ENCODE measurements at regions not wholly inside any gene's neighbourhood (a gene's known extent, or its start where the extent isn't known, plus 50 kb on each side); places are given as distances from the start of the nearest gene placed in this dataset.
"Not testable (repeated sequence)": the region's sequence is repeated elsewhere in the genome, so short reads cannot be mapped to it uniquely, and the experiment has no call there.

DNA sequence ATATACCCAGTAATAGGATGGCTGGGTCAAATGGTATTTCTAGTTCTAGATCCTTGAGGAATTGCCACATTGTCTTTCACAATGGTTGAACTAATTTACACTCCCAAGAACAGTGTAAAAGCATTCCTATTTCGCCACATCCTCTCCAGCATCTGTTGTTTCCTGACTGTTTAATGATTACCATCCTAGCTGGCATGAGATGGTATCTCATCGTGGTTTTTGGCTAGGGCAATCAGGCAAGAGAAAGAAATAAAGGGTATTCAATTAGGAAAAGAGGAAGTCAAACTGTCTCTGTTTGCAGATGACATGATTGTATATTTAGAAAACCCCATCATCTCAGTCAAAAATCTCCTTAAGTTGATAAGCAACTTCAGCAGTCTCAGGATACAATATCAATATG is 364.5 kb upstream of the DPYD start:
- H3K9me3 ChIP-seq (ENCODE audit: control insufficient read depth, low read depth, low read length); H3K27me3 ChIP-seq (ENCODE audit: control insufficient read depth, insufficient read depth, low read length); H3K36me3 ChIP-seq (ENCODE audit: control insufficient read depth, low read depth, low read length); H3K4me1 ChIP-seq (ENCODE audit: control insufficient read depth, low read depth, low read length); H3K4me3 ChIP-seq (ENCODE audit: low read length); H3K27ac ChIP-seq (ENCODE audit: low read length); H3K9ac ChIP-seq (ENCODE audit: low read length): not testable (repeated sequence)

DNA sequence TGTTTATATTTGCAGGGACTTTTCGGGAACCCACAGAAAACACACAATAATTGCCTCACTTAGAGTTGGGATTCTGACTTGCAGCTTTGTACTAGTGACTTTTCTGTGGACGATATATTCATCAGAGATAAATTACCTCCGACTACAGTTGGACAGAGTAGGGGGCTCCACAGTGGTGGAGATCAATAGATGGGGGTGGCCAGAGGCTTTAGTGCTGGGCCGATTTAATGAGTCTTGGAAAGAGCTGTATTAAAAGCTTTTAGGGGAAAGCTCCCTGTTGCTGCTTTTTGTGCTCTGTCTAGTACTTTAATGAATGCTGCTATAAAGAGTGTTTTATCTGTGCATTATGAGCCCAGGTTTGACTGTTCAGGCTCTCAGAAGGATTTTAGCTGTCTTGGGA is 359.2 kb upstream of the DPYD start:
- no peak overlapping the region for H3K9ac ChIP-seq (ENCODE audit: low read length)
- no peak overlapping the region for H3K27ac ChIP-seq (ENCODE audit: low read length)
- no peak overlapping the region for H3K4me3 ChIP-seq (ENCODE audit: low read length)
- H3K36me3 ChIP-seq (ENCODE audit: control insufficient read depth, low read depth, low read length) = no peaks in the 10 kb centered on the region
- H3K27me3 ChIP-seq (ENCODE audit: control insufficient read depth, insufficient read depth, low read length) = no peaks in the 10 kb centered on the region
- peaks cover 23% of the 10 kb centered on the region for H3K4me1 ChIP-seq (ENCODE audit: control insufficient read depth, low read depth, low read length)
- H3K9me3 ChIP-seq (ENCODE audit: control insufficient read depth, low read depth, low read length) = no peaks in the 10 kb centered on the region

GRCh38 chr1:98278055-98278454 is 357.2 kb upstream of the DPYD start:
- Histone ChIP-seq H3K27me3 (ENCODE audit: control insufficient read depth, insufficient read depth, low read length) (no peaks in the 10 kb centered on the region), H3K4me1 (ENCODE audit: control insufficient read depth, low read depth, low read length) (peaks cover 23% of the 10 kb centered on the region), H3K4me3 (ENCODE audit: low read length) (no peak overlapping the region), H3K9me3 (ENCODE audit: control insufficient read depth, low read depth, low read length) (no peaks in the 10 kb centered on the region), H3K9ac (ENCODE audit: low read length) (no peak overlapping the region), H3K27ac (ENCODE audit: low read length) (no peak overlapping the region), H3K36me3 (ENCODE audit: control insufficient read depth, low read depth, low read length) (no peaks in the 10 kb centered on the region)

DNA sequence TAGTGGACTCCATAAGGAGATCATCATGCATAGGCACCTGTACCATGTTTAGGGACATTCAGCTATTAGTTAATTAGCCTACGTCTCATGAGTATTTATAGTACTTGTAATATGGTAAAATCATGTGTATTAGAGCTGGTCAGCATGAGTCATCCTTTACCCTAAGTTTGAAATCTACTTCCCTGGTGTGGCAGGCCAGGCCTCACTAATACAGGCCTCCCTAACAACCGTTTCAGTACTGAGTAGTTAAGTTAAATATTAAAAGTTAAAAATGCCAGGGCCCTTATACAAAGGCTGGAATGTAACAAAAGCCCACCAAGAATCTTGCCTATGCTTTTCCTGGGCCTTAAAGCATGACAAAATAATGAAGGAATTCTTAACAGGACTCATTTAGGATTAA is 356.3 kb upstream of the DPYD start:
- Histone ChIP-seq H3K4me1 (ENCODE audit: control insufficient read depth, low read depth, low read length) (peaks cover 23% of the 10 kb centered on the region), H3K9me3 (ENCODE audit: control insufficient read depth, low read depth, low read length) (no peaks in the 10 kb centered on the region), H3K4me3 (ENCODE audit: low read length) (no peak overlapping the region), H3K9ac (ENCODE audit: low read length) (no peak overlapping the region), H3K36me3 (ENCODE audit: control insufficient read depth, low read depth, low read length) (no peaks in the 10 kb centered on the region), H3K27ac (ENCODE audit: low read length) (no peak overlapping the region), H3K27me3 (ENCODE audit: control insufficient read depth, insufficient read depth, low read length) (no peaks in the 10 kb centered on the region)

DNA sequence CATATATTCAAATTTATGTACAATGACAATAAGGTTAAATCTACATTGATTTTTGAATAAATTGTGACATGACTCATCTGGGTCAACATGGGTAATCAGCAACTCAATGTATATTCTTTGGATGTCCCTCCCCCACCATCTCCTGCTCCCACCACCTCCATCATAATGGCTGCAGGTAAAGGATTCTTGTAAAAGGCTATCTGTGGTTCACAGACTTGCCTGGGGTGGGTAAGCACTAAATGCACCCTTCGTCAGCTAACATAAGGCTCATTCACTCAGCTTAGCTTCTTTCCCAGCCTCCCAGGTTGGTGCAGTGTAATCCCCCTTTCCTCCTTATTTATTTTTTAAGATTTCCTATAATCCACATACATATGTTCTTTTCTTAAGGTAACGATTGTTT is 355.7 kb upstream of the DPYD start:
- no peak overlapping the region for H3K27ac ChIP-seq (ENCODE audit: low read length)
- H3K9ac ChIP-seq (ENCODE audit: low read length) = no peak overlapping the region

GRCh38 chr1:98268316-98268715 is 347.5 kb upstream of the DPYD start:
- Histone ChIP-seq H3K36me3 (ENCODE audit: control insufficient read depth, low read depth, low read length) (no peaks in the 10 kb centered on the region), H3K9ac (ENCODE audit: low read length) (no peak overlapping the region), H3K27ac (ENCODE audit: low read length) (no peak overlapping the region), H3K9me3 (ENCODE audit: control insufficient read depth, low read depth, low read length) (no peaks in the 10 kb centered on the region), H3K4me1 (ENCODE audit: control insufficient read depth, low read depth, low read length) (no peaks in the 10 kb centered on the region), H3K4me3 (ENCODE audit: low read length) (no peak overlapping the region), H3K27me3 (ENCODE audit: control insufficient read depth, insufficient read depth, low read length) (no peaks in the 10 kb centered on the region)

More for the DNA sequence above, 355.7 kb upstream of the DPYD start:
- no peaks in the 10 kb centered on the region for H3K36me3 ChIP-seq (ENCODE audit: control insufficient read depth, low read depth, low read length)
- no peaks in the 10 kb centered on the region for H3K27me3 ChIP-seq (ENCODE audit: control insufficient read depth, insufficient read depth, low read length)
- no peaks in the 10 kb centered on the region for H3K9me3 ChIP-seq (ENCODE audit: control insufficient read depth, low read depth, low read length)
- H3K4me1 ChIP-seq (ENCODE audit: control insufficient read depth, low read depth, low read length) = peaks cover 23% of the 10 kb centered on the region
- no peak overlapping the region for H3K4me3 ChIP-seq (ENCODE audit: low read length)

DNA sequence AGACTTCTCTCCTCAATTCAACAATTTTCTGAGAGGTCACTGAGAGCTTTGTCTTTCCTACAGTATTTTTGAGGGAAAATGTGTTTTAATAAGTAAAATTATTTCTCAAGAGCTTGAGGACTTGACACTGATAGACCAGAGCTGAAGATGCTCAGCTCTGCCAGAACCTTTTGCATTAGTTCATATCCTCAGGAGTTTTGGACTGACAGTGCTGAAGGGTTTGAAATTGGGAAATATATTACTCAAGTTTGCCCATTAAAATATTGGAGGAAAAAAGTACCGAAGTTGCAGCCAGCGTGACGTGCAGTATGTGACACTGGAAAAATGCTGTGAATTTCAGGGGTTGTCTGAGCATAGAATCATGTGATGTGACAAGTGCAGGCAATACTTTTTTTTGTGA is 346.6 kb upstream of the DPYD start:
- H3K9ac ChIP-seq (ENCODE audit: low read length) = no peak overlapping the region
- H3K9me3 ChIP-seq (ENCODE audit: control insufficient read depth, low read depth, low read length) = no peaks in the 10 kb centered on the region
- H3K36me3 ChIP-seq (ENCODE audit: control insufficient read depth, low read depth, low read length) = no peaks in the 10 kb centered on the region
- H3K4me1 ChIP-seq (ENCODE audit: control insufficient read depth, low read depth, low read length) = no peaks in the 10 kb centered on the region
- H3K4me3 ChIP-seq (ENCODE audit: low read length) = no peak overlapping the region
- no peak overlapping the region for H3K27ac ChIP-seq (ENCODE audit: low read length)
- no peaks in the 10 kb centered on the region for H3K27me3 ChIP-seq (ENCODE audit: control insufficient read depth, insufficient read depth, low read length)

- H3K27ac ChIP-seq (ENCODE audit: low read length) = no peak overlapping the region
- no peak overlapping the region for H3K9ac ChIP-seq (ENCODE audit: low read length)
- H3K4me3 ChIP-seq (ENCODE audit: low read length) = no peak overlapping the region
- no peaks in the 10 kb centered on the region for H3K36me3 ChIP-seq (ENCODE audit: control insufficient read depth, low read depth, low read length)
- no peaks in the 10 kb centered on the region for H3K27me3 ChIP-seq (ENCODE audit: control insufficient read depth, insufficient read depth, low read length)
- H3K4me1 ChIP-seq (ENCODE audit: control insufficient read depth, low read depth, low read length) = no peaks in the 10 kb centered on the region
- no peaks in the 10 kb centered on the region for H3K9me3 ChIP-seq (ENCODE audit: control insufficient read depth, low read depth, low read length)
Observed at GRCh38 chr1:98264727-98265126, 343.9 kb upstream of the DPYD start.

DNA sequence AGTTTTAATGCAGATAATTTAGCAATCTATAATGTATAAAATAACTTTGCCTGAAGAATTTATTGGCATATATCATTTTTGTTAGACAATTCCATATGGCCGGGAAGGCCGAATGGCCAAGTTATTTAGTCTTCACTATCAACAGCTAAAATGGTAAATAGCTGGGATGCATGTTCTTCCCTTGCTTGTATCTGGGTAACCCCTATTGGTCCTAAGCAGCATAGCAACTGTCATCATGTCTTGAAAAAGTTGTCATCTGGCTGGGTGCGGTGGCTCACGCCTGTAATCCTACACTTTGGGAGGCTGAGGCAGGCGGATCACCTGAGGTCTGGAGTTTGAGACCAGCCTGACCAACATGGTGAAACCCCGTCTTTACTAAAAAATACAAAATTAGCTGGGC is 340.0 kb upstream of the DPYD start:
- Histone ChIP-seq H3K9ac (ENCODE audit: low read length) (no peak overlapping the region), H3K4me3 (ENCODE audit: low read length) (no peak overlapping the region), H3K9me3 (ENCODE audit: control insufficient read depth, low read depth, low read length) (no peaks in the 10 kb centered on the region), H3K4me1 (ENCODE audit: control insufficient read depth, low read depth, low read length) (no peaks in the 10 kb centered on the region), H3K27ac (ENCODE audit: low read length) (no peak overlapping the region), H3K36me3 (ENCODE audit: control insufficient read depth, low read depth, low read length) (no peaks in the 10 kb centered on the region), H3K27me3 (ENCODE audit: control insufficient read depth, insufficient read depth, low read length) (no peaks in the 10 kb centered on the region)

DNA sequence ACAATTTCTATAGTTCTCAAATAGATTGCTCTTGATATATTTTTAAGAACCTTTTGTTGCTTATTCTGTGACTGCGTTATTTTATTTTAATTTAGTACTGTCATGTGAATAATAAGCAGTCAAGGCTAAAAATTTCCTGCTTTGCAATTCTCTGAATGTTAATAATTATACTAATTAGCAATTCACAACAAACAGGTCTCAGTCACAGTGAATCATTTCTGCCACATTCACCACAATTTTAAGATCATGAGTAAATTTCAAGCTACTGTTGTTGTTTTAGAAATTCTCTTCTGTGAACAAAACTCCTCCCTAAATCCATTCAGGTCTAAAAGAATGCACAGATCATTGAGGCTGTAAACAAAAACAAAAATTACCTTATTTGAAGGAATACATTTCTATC is 339.6 kb upstream of the DPYD start:
- H3K9me3 ChIP-seq (ENCODE audit: control insufficient read depth, low read depth, low read length) = no peaks in the 10 kb centered on the region
- H3K27me3 ChIP-seq (ENCODE audit: control insufficient read depth, insufficient read depth, low read length) = no peaks in the 10 kb centered on the region
- H3K9ac ChIP-seq (ENCODE audit: low read length) = no peak overlapping the region
- H3K4me3 ChIP-seq (ENCODE audit: low read length) = no peak overlapping the region
- H3K36me3 ChIP-seq (ENCODE audit: control insufficient read depth, low read depth, low read length) = no peaks in the 10 kb centered on the region
- no peak overlapping the region for H3K27ac ChIP-seq (ENCODE audit: low read length)
- no peaks in the 10 kb centered on the region for H3K4me1 ChIP-seq (ENCODE audit: control insufficient read depth, low read depth, low read length)

GRCh38 chr1:98256700-98257099 is 335.9 kb upstream of the DPYD start:
- H3K9ac ChIP-seq (ENCODE audit: low read length) = no peak overlapping the region
- no peak overlapping the region for H3K27ac ChIP-seq (ENCODE audit: low read length)
- no peaks in the 10 kb centered on the region for H3K9me3 ChIP-seq (ENCODE audit: control insufficient read depth, low read depth, low read length)
- no peaks in the 10 kb centered on the region for H3K36me3 ChIP-seq (ENCODE audit: control insufficient read depth, low read depth, low read length)
- no peak overlapping the region for H3K4me3 ChIP-seq (ENCODE audit: low read length)
- H3K4me1 ChIP-seq (ENCODE audit: control insufficient read depth, low read depth, low read length) = peaks cover 5% of the 10 kb centered on the region
- no peaks in the 10 kb centered on the region for H3K27me3 ChIP-seq (ENCODE audit: control insufficient read depth, insufficient read depth, low read length)

- Histone ChIP-seq H3K4me1 (ENCODE audit: control insufficient read depth, low read depth, low read length) (peaks cover 5% of the 10 kb centered on the region), H3K4me3 (ENCODE audit: low read length) (no peak overlapping the region), H3K27ac (ENCODE audit: low read length) (no peak overlapping the region), H3K9me3 (ENCODE audit: control insufficient read depth, low read depth, low read length) (no peaks in the 10 kb centered on the region), H3K36me3 (ENCODE audit: control insufficient read depth, low read depth, low read length) (no peaks in the 10 kb centered on the region), H3K27me3 (ENCODE audit: control insufficient read depth, insufficient read depth, low read length) (no peaks in the 10 kb centered on the region), H3K9ac (ENCODE audit: low read length) (no peak overlapping the region)
Observed at GRCh38 chr1:98253145-98253544, 332.3 kb upstream of the DPYD start.
